Prostate gland (tissue), 2 donors: ENCODE measurements at regions not wholly inside any gene's neighbourhood (a gene's known extent, or its start where the extent isn't known, plus 50 kb on each side); places are given as distances from the start of the nearest gene placed in this dataset.

ENCODE experiments used
- DNase-seq: peaks from one replicate; pipeline ENCODE4 v3.0.0-alpha.2; 2019; ENCODE audit warnings: low spot score
- H3K27ac ChIP-seq, 2 donors: fragments of 200-600 bp; sonication (generic); 2 replicates each; pipeline ENCODE4 v1.5.1; 2017 to 2019
- H3K27me3 ChIP-seq: fragments of 200-600 bp; sonication (generic); replicated peaks from 2 replicates; pipeline ENCODE4 v1.5.1; 2019; ENCODE audit not compliant: insufficient read depth
- H3K36me3 ChIP-seq, 2 donors: fragments of 200-600 bp; sonication (generic); 1 replicate in 1 of 2; 2 replicates in 1 of 2; pipeline versions ENCODE4 v1.5.1 to v1.8.1; 2017 to 2019
- H3K4me1 ChIP-seq: fragments of 200-600 bp; sonication (generic); replicated peaks from 2 replicates; pipeline ENCODE4 v1.5.1; 2019
- H3K4me3 ChIP-seq, 2 donors: fragments of 200-600 bp; sonication (generic); 2 replicates each; pipeline ENCODE4 v1.5.1; 2017 to 2019
- H3K9me3 ChIP-seq: fragments of 200-600 bp; sonication (generic); 2 replicates; pipeline ENCODE4 v1.5.1; 2017
- POLR2A ChIP-seq: fragments of 450-650 bp; IDR thresholded peaks from one replicate; pipeline ENCODE4 v1.6.1; 2016; ENCODE audit warnings: antibody characterized with exemption, mild to moderate bottlenecking
- POLR2AphosphoS5 ChIP-seq: sonication (generic); formaldehyde crosslinking; IDR thresholded peaks from one replicate; pipeline ENCODE4 v1.6.1; 2017; ENCODE audit warnings: antibody characterized with exemption
- WGBS: methylation state at CpG from one replicate; pipeline ENCODE4 v1.1.5; 2018; 5-methylcytosine and 5-hydroxymethylcytosine counted together
- intact Hi-C: fragments of 100-400 bp; cut with DNase I; formaldehyde crosslinking; loops from one replicate; pipeline ENCODE4 v1.14.2; 2022
- TF ChIP-seq, protein P1 (sequence below), 4 experiments: fragments of 200-600 bp in 2 of 4; fragments of 450-650 bp in 2 of 4; sonication (generic) in 2 of 4; IDR thresholded peaks; 1 replicate in 3 of 4; 2 replicates in 1 of 4; pipeline ENCODE4 v1.5.1; 2016 to 2019; ENCODE audit warnings: antibody characterized with exemption in 4 of 4, mild to moderate bottlenecking in 2 of 4, moderate library complexity in 2 of 4

DNA sequence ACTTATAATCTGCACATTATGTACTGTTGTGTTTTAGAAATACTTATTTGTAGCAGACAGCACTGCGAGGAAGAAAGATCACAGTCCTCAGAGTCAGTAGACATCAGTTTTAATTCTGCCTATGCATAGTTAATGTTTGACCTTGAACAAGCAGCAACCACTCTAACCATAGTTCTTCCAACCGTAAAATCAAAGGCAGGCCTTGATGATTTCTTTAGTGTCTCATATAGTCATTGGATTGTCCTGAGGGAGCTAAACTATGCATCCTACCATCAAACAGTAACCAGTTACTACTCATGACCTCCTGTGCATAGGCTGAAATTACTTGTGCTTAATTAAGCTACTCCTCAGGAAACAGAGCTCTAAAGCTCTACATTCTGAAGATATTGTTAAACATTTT, 294.8 kb upstream of the STXBP5 start:
- intact Hi-C loops, result no loop called here
- no peaks in the 10 kb centered on the region for H3K36me3 ChIP-seq
- no peak for DNase-seq
- no peaks in the 10 kb centered on the region for H3K27me3 ChIP-seq
- H3K9me3 ChIP-seq, result no peaks in the 10 kb centered on the region
- TF ChIP-seq POLR2A, result no peak
- TF ChIP-seq, protein P1, sequence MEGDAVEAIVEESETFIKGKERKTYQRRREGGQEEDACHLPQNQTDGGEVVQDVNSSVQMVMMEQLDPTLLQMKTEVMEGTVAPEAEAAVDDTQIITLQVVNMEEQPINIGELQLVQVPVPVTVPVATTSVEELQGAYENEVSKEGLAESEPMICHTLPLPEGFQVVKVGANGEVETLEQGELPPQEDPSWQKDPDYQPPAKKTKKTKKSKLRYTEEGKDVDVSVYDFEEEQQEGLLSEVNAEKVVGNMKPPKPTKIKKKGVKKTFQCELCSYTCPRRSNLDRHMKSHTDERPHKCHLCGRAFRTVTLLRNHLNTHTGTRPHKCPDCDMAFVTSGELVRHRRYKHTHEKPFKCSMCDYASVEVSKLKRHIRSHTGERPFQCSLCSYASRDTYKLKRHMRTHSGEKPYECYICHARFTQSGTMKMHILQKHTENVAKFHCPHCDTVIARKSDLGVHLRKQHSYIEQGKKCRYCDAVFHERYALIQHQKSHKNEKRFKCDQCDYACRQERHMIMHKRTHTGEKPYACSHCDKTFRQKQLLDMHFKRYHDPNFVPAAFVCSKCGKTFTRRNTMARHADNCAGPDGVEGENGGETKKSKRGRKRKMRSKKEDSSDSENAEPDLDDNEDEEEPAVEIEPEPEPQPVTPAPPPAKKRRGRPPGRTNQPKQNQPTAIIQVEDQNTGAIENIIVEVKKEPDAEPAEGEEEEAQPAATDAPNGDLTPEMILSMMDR (IDR thresholded peaks at IDR 0.05), result no peak
- TF ChIP-seq POLR2AphosphoS5, result no peak
- 92% methylated on average over 2 of the region's 2 CpGs for WGBS
- H3K4me3 ChIP-seq, result no peak overlapping the region
- H3K27ac ChIP-seq, result no peak overlapping the region
- H3K4me1 ChIP-seq, result peaks cover 2% of the 10 kb centered on the region

DNA sequence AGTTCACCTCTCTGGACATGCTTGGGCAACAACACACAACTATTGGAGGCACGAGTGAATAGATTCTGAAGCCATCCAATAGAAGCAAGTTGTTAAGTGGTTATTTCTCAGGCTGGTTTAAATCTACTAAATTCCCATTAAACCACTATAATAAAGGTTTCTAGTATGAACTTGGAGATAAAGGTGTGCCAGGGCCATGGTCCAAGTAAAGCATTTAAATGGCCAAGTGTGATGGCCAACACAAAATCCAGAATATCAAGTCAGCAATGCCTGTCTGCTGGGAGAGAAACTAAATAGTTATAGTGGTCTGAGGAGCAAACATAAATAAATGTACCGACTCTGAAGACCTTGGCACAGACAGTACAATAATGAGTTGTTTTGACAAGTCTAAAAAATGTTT, 294.3 kb upstream of the STXBP5 start:
- DNase-seq, result no peak
- H3K4me1 ChIP-seq, result peaks cover 2% of the 10 kb centered on the region
- H3K27me3 ChIP-seq, result no peaks in the 10 kb centered on the region
- H3K36me3 ChIP-seq, result no peaks in the 10 kb centered on the region
- H3K27ac ChIP-seq, result no peak overlapping the region
- 18% methylated on average over 2 of the region's 2 CpGs for WGBS
- no peak for TF ChIP-seq POLR2AphosphoS5
- TF ChIP-seq, protein P1 (IDR thresholded peaks at IDR 0.05), result no peak
- no peak for TF ChIP-seq POLR2A
- intact Hi-C loops, result loop anchor here (5.0 to 10.0 kb wide), 2 partner anchors 53 to 295 kb away; partner anchors contain the start of gene STXBP5
- H3K4me3 ChIP-seq, result no peak overlapping the region
- no peaks in the 10 kb centered on the region for H3K9me3 ChIP-seq

DNA sequence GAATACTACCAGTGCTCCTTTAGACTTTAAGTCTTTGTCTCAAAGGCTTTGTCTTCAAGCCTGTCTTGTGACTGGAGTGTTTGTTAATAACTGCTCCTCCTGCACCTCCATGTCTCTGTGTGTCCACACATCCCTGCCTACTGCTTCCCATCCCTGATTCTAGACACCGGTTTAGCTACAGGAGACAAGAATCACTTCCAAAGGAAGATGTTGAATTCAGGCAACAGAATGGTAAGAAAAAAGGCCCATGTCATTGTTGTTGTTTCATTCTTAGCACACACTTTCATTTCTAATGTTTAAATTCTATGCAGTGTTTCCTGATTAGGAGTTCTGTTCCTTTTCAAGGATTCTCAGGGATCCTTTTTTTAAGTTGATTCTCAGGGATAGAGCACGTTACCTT, 293.6 kb upstream of the STXBP5 start:
- Histone ChIP-seq H3K4me1 (no peaks in the 10 kb centered on the region), H3K27me3 (no peaks in the 10 kb centered on the region), H3K9me3 (no peaks in the 10 kb centered on the region), H3K4me3 (no peak overlapping the region), H3K27ac (no peak overlapping the region), H3K36me3 (no peaks in the 10 kb centered on the region)
- WGBS, result 96% methylated on average over 2 of the region's 2 CpGs
- TF ChIP-seq POLR2AphosphoS5 (no peak), POLR2A (no peak)
- TF ChIP-seq, protein P1 (IDR thresholded peaks at IDR 0.05), result no peak
- intact Hi-C loops, result loop anchor here (5.0 to 10.0 kb wide), 2 partner anchors 53 to 294 kb away; partner anchors contain the start of gene STXBP5
- no peak for DNase-seq

DNA sequence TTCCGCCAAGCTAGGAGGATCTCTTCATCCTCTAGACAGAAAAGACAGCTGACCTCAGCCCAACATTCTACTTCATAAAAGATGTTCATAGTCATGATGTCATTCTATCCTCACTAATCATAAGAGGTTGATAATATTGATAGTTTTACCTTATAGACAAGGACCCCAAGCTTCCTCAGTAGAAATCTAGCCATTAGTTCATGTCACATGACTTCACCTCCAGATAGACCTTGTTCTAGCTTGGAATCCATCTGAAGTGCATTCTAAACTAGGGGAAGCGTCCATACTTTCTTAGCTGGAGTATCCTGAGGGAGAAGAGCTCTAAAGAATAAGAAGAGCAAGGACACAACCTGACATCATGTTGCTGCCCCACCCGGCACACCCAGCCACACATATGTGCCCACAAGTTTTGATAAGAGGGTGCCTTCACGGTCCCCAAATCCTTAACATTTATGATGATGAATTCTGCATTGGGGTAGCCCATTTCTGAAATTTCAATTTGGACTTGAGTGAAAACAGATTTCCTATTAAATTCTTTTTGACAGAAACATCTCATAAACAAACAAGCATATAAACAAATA, 292.5 kb upstream of the STXBP5 start:
- Histone ChIP-seq H3K4me3 (no peak overlapping the region), H3K27me3 (no peaks in the 10 kb centered on the region), H3K36me3 (no peaks in the 10 kb centered on the region), H3K4me1 (no peaks in the 10 kb centered on the region), H3K27ac (no peak overlapping the region), H3K9me3 (no peaks in the 10 kb centered on the region)
- intact Hi-C loops, result loop anchor here (5.0 to 10.0 kb wide), 2 partner anchors 54 to 293 kb away; partner anchors contain the start of gene STXBP5
- TF ChIP-seq, protein P1 (IDR thresholded peaks at IDR 0.05), result no peak
- TF ChIP-seq POLR2AphosphoS5 (no peak), POLR2A (no peak)
- 97% methylated on average over 4 of the region's 4 CpGs for WGBS
- DNase-seq, result no peak
